K562 (cell line): ENCODE measurements at regions not wholly inside any gene's neighbourhood (a gene's known extent, or its start where the extent isn't known, plus 50 kb on each side); places are given as distances from the start of the nearest gene placed in this dataset.

Experiments used
- ATAC-seq: fragments of 200-7000 bp; cut with Tn5 transposase; 3 replicates; pipeline ENCODE4 v1.9.1; 2020; ENCODE audit warnings: moderate library complexity
- BruUV-seq: library from RNA; stranded (reverse); fragments of 400-500 nt; replicated peaks from 2 replicates; lab custom pipeline; 2021; lab: Mats Ljungman, UMichigan
- CTCF ChIA-PET: fragments of 300-600 bp; formaldehyde crosslinking; extraction: SDS; loops from one replicate; lab custom pipeline; 2021; ENCODE audit warnings: low intra/inter-chr PET ratio; lab: Yijun Ruan, JAX
- POLR2A ChIA-PET: fragments of 300-600, 350-650 bp; sonication (Branson Sonifier 250); formaldehyde crosslinking; extraction: SDS; loops from one replicate; lab custom pipeline; 2021; ENCODE audit warnings: antibody characterized with exemption, inconsistent platforms; lab: Yijun Ruan, JAX
- DNase-seq, 4 experiments: peaks; one replicate each; pipeline versions ENCODE4 v3.0.0 to v3.0.0-alpha.2; 2011 to 2018; ENCODE audit warnings: low spot score in 3 of 4, mixed read lengths in 3 of 4; ENCODE audit errors: extremely low read depth in 1 of 4
- FAIRE-seq: peaks from 2 replicates; lab custom pipeline; 2011; peaks lifted over from hg19 to GRCh38; lab: Jason Lieb, UNC
- H2AFZ ChIP-seq: 2 replicates; pipeline ENCODE4 v1.6.0; 2011; ENCODE audit warnings: low read depth, low read length, control low read depth, inconsistent platforms
- H3K27ac ChIP-seq: fragments of 200-600 bp; 3 replicates; pipeline ENCODE4 v1.8.0; 2011; ENCODE audit warnings: low read depth, mild to moderate bottlenecking, control low read depth, inconsistent platforms, low read length, moderate library complexity, mixed read lengths; ENCODE audit errors: extremely low read depth
- H3K27me3 ChIP-seq, 2 experiments: fragments of 300-600 bp in 1 of 2; 2 replicates in 1 of 2; 3 replicates in 1 of 2; pipeline versions ENCODE4 v1.6.0 to v1.8.0; 2011; ENCODE audit warnings: inconsistent platforms in 2 of 2, low read length in 2 of 2, mild to moderate bottlenecking in 1 of 2, mixed read lengths in 1 of 2, moderate library complexity in 1 of 2; ENCODE audit not compliant: control insufficient read depth in 2 of 2, insufficient read depth in 2 of 2
- H3K36me3 ChIP-seq: fragments of 300-600 bp; 3 replicates; pipeline ENCODE4 v1.8.0; 2011; ENCODE audit warnings: mild to moderate bottlenecking, low read length, inconsistent platforms; ENCODE audit not compliant: control insufficient read depth, insufficient read depth
- H3K4me1 ChIP-seq, 2 experiments: fragments of 200-600 bp in 1 of 2; replicated peaks in 1 of 2; 2 replicates in 1 of 2; 3 replicates in 1 of 2; pipeline versions ENCODE4 v1.5.1 to v1.8.0; 2011; ENCODE audit warnings: inconsistent platforms in 2 of 2, low read length in 2 of 2, mild to moderate bottlenecking in 1 of 2, mixed read lengths in 1 of 2, moderate library complexity in 1 of 2; ENCODE audit not compliant: control insufficient read depth in 2 of 2, insufficient read depth in 2 of 2
- H3K4me2 ChIP-seq: 2 replicates; pipeline ENCODE4 v1.6.1; 2011; ENCODE audit warnings: low read length, control low read depth, inconsistent platforms, mixed read lengths; ENCODE audit not compliant: insufficient read depth
- H3K4me3 ChIP-seq: fragments of 200-600 bp; sonication (generic), shearing (Covaris generic); 2 replicates; pipeline ENCODE4 v1.5.1; 2016; ENCODE audit warnings: control low read depth, inconsistent platforms
- H3K79me2 ChIP-seq: fragments of 200-600 bp; 3 replicates; pipeline ENCODE4 v1.8.0; 2011; ENCODE audit warnings: low read length, inconsistent platforms; ENCODE audit not compliant: control insufficient read depth, insufficient read depth
- H3K9ac ChIP-seq, 2 experiments: 2 replicates each; pipeline versions ENCODE4 v1.6.0 to v1.6.1; 2011; ENCODE audit warnings: low read depth in 2 of 2, low read length in 2 of 2, control low read depth in 1 of 2, inconsistent platforms in 1 of 2, mild to moderate bottlenecking in 1 of 2, mixed read lengths in 1 of 2; ENCODE audit not compliant: insufficient read depth in 1 of 2
- H3K9me1 ChIP-seq: one replicate; pipeline ENCODE4 v1.6.0; 2011; ENCODE audit warnings: inconsistent platforms, mild to moderate bottlenecking, low read length, moderate library complexity; ENCODE audit not compliant: control insufficient read depth, insufficient read depth
- H3K9me3 ChIP-seq: replicated peaks from 2 replicates; pipeline ENCODE4 v1.5.1; 2011; ENCODE audit warnings: low read depth, low read length, inconsistent platforms; ENCODE audit not compliant: control insufficient read depth, insufficient read depth
- H4K20me1 ChIP-seq: replicated peaks from 2 replicates; pipeline ENCODE4 v1.6.1; 2011; ENCODE audit warnings: low read length, inconsistent platforms, mixed read lengths; ENCODE audit not compliant: control insufficient read depth, insufficient read depth
- CHCHD3 ChIP-seq: fragments of 250-450 bp; sonication (Bioruptor Pico); IDR thresholded peaks from 2 replicates; pipeline ENCODE4 v2.1.2; 2022; ENCODE audit warnings: mild to moderate bottlenecking
- ESRRB ChIP-seq: fragments of 250-450 bp; sonication (Bioruptor Pico); IDR thresholded peaks from 2 replicates; pipeline ENCODE4 v1.5.0; 2020; ENCODE audit warnings: mild to moderate bottlenecking, moderate library complexity, borderline replicate concordance
- FOXJ3 ChIP-seq: sonication (generic); formaldehyde crosslinking; IDR thresholded peaks from 2 replicates; pipeline ENCODE4 v1.4.0; 2020; ENCODE audit warnings: mild to moderate bottlenecking, missing genetic modification reagents
- LCOR ChIP-seq: sonication (generic); formaldehyde crosslinking; IDR thresholded peaks from 2 replicates; pipeline ENCODE4 v1.8.0; 2022; ENCODE audit warnings: mild to moderate bottlenecking, missing genetic modification reagents
- MECOM ChIP-seq: fragments of 250-450 bp; sonication (Bioruptor Pico); IDR thresholded peaks from 2 replicates; pipeline ENCODE4 v1.8.0; 2022; ENCODE audit warnings: inconsistent platforms
- MED1 ChIP-seq: sonication (generic); formaldehyde crosslinking; IDR thresholded peaks from 2 replicates; pipeline ENCODE4 v1.8.1; 2023; ENCODE audit warnings: missing genetic modification reagents, borderline replicate concordance
- ZC3H4 ChIP-seq: sonication (generic); formaldehyde crosslinking; IDR thresholded peaks from 2 replicates; pipeline ENCODE4 v1.9.0; 2021; ENCODE audit warnings: missing genetic modification reagents, borderline replicate concordance
- ZFX ChIP-seq: sonication (generic); formaldehyde crosslinking; IDR thresholded peaks from 2 replicates; pipeline ENCODE4 v1.8.0; 2022; ENCODE audit warnings: mild to moderate bottlenecking, missing genetic modification reagents, moderate library complexity
- ZNF146 ChIP-seq: IDR thresholded peaks from one replicate; pipeline ENCODE4 v1.6.1; 2018; ENCODE audit warnings: missing compliant biosample characterization; ENCODE audit not compliant: unreplicated experiment
- ZNF3 ChIP-seq: fragments of 250-450 bp; sonication (Bioruptor Pico); IDR thresholded peaks from 2 replicates; pipeline ENCODE4 v1.5.0; 2021; ENCODE audit warnings: mild to moderate bottlenecking, moderate library complexity
- ZNF77 ChIP-seq: fragments of 250-450 bp; sonication (Bioruptor Pico); IDR thresholded peaks from 2 replicates; pipeline ENCODE4 v1.5.0; 2020
- ZNF778 ChIP-seq: fragments of 450-650 bp; formaldehyde crosslinking; IDR thresholded peaks from 2 replicates; pipeline ENCODE4 v1.4.0; 2020; ENCODE audit warnings: mild to moderate bottlenecking, moderate library complexity
- WGBS: fragments of 100-300 bp; shearing (Covaris generic); methylation state at CpG from one replicate; pipeline ENCODE4 v1.1.6; 2016; ENCODE audit warnings: low coverage, mixed read lengths; ENCODE audit not compliant: insufficient coverage; ENCODE audit errors: missing lambda C conversion rate; 5-methylcytosine and 5-hydroxymethylcytosine counted together
- in situ Hi-C: fragments of 300-500 bp; cut with MboI; formaldehyde crosslinking; loops from 4 replicates; pipeline ENCODE4 v1.15.0; 2018; ENCODE audit warnings: inconsistent platforms, mixed read lengths
- intact Hi-C: fragments of 100-400 bp; cut with micrococcal nuclease; formaldehyde crosslinking; loops from 2 replicates; pipeline ENCODE4 v1.14.2; 2022
- TF ChIP-seq, protein P1 (sequence below): sonication (generic); formaldehyde crosslinking; IDR thresholded peaks from 2 replicates; pipeline ENCODE4 v1.9.0; 2022; ENCODE audit warnings: mild to moderate bottlenecking, missing genetic modification reagents
- TF ChIP-seq, protein P2 (sequence below): fragments of 450-650 bp; formaldehyde crosslinking; IDR thresholded peaks from 2 replicates; pipeline ENCODE4 v1.4.0; 2022; ENCODE audit warnings: mild to moderate bottlenecking, moderate library complexity
- TF ChIP-seq, protein P3 (sequence below): fragments of 250-450 bp; sonication (Bioruptor Pico); IDR thresholded peaks from 2 replicates; pipeline ENCODE4 v1.4.0; 2020; ENCODE audit warnings: mild to moderate bottlenecking, moderate library complexity

DNA sequence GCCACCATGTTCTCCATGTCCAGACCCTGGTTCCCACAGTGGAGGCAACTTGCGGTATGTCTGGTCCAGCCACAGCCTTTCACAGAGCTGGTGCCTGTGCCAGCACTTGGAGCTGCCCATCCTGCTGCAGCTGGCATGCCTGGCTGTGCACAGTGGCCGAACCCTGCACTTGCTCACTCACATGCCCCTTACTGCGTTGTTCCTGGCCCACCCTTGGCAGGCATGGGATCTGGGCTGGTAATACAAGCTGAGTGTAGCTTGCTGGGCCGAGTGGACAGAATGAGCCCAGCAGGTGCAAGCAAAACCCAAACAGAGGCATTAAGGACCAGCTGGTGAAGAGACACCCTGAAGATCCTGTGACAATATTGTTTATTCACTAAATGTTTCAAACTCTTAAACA lies 583.9 kb upstream of the SLITRK6 start:
- in situ Hi-C loops = no loop called here
- ATAC-seq = no peak
- TF ChIP-seq, protein P1, sequence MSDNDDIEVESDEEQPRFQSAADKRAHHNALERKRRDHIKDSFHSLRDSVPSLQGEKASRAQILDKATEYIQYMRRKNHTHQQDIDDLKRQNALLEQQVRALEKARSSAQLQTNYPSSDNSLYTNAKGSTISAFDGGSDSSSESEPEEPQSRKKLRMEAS = no peak
- TF ChIP-seq, protein P2, sequence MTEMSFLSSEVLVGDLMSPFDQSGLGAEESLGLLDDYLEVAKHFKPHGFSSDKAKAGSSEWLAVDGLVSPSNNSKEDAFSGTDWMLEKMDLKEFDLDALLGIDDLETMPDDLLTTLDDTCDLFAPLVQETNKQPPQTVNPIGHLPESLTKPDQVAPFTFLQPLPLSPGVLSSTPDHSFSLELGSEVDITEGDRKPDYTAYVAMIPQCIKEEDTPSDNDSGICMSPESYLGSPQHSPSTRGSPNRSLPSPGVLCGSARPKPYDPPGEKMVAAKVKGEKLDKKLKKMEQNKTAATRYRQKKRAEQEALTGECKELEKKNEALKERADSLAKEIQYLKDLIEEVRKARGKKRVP (CRISPR knock-in tag) = no peak
- TF ChIP-seq ZC3H4 = no peak
- no peak for TF ChIP-seq MECOM (CRISPR knock-in tag)
- intact Hi-C loops = no loop called here
- Histone ChIP-seq H3K9ac (no peak overlapping the region), H4K20me1 (no peaks in the 10 kb centered on the region), H3K9me3 (no peaks in the 10 kb centered on the region), H2AFZ (no peak overlapping the region), H3K27ac (no peak overlapping the region), H3K36me3 (no peaks in the 10 kb centered on the region), H3K4me2 (no peak overlapping the region), H3K4me3 (no peak overlapping the region), H3K9me1 (no peaks in the 10 kb centered on the region), H3K4me1 (no peaks in the 10 kb centered on the region), H3K79me2 (no peaks in the 10 kb centered on the region), H3K27me3 (no peaks in the 10 kb centered on the region)
- DNase-seq = no peak
- no peak for FAIRE-seq
- WGBS = 3% methylated on average over 3 of the region's 4 CpGs
- no TSS peak for BruUV-seq
- ChIA-PET POLR2A (no interaction called here), CTCF (no interaction called here)

DNA sequence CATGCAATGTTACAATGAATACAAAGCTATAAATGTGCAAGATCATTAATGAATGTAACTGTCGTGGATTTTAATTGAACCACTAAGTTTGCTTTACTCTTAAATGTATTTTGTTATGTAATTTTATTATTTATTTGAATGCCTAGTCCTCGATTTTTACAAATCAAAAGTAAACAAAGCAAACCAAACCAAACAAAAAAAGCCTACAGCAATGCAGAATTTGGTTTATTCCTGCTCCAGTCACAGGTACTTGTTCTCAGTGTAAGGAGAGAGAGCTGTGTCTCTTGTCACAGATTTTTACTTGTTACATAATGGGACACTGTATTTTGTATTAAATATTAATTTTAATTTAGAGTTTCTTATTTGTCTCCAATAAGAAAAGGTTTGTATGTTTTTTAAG lies 584.3 kb upstream of the SLITRK6 start:
- DNase-seq (no peak), FAIRE-seq (no peak), ATAC-seq (no peak)
- Histone ChIP-seq H3K9me1 (no peaks in the 10 kb centered on the region), H3K9me3 (no peaks in the 10 kb centered on the region), H3K27ac (no peak overlapping the region), H3K79me2 (no peaks in the 10 kb centered on the region), H2AFZ (no peak overlapping the region), H4K20me1 (no peaks in the 10 kb centered on the region), H3K4me1 (no peaks in the 10 kb centered on the region), H3K4me3 (no peak overlapping the region), H3K27me3 (no peaks in the 10 kb centered on the region), H3K9ac (no peak overlapping the region), H3K4me2 (no peak overlapping the region), H3K36me3 (no peaks in the 10 kb centered on the region)
- 0% methylated on average over 2 of the region's 2 CpGs for WGBS
- intact Hi-C loops (no loop called here), in situ Hi-C loops (no loop called here)
- POLR2A ChIA-PET = no interaction called here
- CTCF ChIA-PET = no interaction called here
- BruUV-seq = no TSS peak
- TF ChIP-seq ZNF3 (CRISPR knock-in tag) = no peak
- TF ChIP-seq ZNF778 (CRISPR knock-in tag) = no peak
- TF ChIP-seq CHCHD3 (CRISPR knock-in tag) = no peak
- TF ChIP-seq, protein P3, sequence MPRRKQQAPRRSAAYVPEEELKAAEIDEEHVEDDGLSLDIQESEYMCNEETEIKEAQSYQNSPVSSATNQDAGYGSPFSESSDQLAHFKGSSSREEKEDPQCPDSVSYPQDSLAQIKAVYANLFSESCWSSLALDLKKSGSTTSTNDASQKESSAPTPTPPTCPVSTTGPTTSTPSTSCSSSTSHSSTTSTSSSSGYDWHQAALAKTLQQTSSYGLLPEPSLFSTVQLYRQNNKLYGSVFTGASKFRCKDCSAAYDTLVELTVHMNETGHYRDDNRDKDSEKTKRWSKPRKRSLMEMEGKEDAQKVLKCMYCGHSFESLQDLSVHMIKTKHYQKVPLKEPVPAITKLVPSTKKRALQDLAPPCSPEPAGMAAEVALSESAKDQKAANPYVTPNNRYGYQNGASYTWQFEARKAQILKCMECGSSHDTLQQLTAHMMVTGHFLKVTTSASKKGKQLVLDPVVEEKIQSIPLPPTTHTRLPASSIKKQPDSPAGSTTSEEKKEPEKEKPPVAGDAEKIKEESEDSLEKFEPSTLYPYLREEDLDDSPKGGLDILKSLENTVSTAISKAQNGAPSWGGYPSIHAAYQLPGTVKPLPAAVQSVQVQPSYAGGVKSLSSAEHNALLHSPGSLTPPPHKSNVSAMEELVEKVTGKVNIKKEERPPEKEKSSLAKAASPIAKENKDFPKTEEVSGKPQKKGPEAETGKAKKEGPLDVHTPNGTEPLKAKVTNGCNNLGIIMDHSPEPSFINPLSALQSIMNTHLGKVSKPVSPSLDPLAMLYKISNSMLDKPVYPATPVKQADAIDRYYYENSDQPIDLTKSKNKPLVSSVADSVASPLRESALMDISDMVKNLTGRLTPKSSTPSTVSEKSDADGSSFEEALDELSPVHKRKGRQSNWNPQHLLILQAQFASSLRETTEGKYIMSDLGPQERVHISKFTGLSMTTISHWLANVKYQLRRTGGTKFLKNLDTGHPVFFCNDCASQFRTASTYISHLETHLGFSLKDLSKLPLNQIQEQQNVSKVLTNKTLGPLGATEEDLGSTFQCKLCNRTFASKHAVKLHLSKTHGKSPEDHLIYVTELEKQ (CRISPR knock-in tag) = no peak
- TF ChIP-seq ZFX (CRISPR knock-in tag) = no peak
- TF ChIP-seq FOXJ3 = no peak
- TF ChIP-seq MED1 = no peak
- TF ChIP-seq ZNF77 (CRISPR knock-in tag) = no peak
- TF ChIP-seq ESRRB (CRISPR knock-in tag) = no peak
- TF ChIP-seq LCOR (CRISPR knock-in tag) = no peak
- no peak for TF ChIP-seq ZNF146 (CRISPR knock-in tag)
